HG02623 (cell line): ENCODE measurements at regions not wholly inside any gene's neighbourhood (a gene's known extent, or its start where the extent isn't known, plus 50 kb on each side); places are given as distances from the start of the nearest gene placed in this dataset.
"Not testable (repeated sequence)": the region's sequence is repeated elsewhere in the genome, so short reads cannot be mapped to it uniquely, and the experiment has no call there.

Experiments
- ATAC-seq: cut with Tn5 transposase; IDR thresholded peaks from one replicate; pipeline ENCODE4 v1.9.1; 2021; ENCODE audit warnings: moderate library complexity; ENCODE audit not compliant: unreplicated experiment

DNA sequence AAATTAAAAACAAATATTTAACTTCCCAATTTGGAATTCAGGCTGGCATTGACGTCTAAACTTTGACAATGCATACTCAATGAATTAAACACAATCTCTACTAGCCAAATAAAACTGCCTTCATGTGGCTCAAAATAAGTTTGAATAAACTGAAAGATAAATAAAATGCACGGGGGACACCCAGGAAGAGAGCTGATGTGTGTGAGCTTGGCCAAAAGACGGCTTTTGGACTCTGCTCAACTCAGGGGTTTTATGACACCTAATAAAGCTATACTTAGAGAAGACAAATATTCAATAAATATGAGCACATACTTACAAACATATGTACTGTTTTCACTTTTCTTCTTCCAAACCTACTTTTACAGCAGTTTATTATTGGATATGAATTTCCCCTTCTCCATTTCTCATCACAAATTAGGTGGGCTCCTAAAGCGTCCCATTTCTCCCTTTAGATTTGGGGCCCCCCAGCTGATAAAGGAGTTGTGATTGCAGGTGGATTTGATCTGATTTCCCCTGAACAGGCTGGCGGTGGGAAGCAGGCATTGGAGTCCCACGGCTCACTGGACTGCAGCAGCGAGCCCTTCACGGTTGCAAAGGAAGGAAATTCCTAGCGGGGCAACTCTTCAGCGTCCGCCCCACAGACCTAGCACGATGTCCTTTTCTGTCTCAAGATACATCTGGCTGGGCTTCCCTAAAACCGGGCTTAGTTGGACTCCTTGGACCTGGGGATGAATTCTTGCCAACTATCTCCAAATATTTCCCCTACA, 79.6 kb downstream of the INSIG1 start:
- ATAC-seq = no peak

DNA sequence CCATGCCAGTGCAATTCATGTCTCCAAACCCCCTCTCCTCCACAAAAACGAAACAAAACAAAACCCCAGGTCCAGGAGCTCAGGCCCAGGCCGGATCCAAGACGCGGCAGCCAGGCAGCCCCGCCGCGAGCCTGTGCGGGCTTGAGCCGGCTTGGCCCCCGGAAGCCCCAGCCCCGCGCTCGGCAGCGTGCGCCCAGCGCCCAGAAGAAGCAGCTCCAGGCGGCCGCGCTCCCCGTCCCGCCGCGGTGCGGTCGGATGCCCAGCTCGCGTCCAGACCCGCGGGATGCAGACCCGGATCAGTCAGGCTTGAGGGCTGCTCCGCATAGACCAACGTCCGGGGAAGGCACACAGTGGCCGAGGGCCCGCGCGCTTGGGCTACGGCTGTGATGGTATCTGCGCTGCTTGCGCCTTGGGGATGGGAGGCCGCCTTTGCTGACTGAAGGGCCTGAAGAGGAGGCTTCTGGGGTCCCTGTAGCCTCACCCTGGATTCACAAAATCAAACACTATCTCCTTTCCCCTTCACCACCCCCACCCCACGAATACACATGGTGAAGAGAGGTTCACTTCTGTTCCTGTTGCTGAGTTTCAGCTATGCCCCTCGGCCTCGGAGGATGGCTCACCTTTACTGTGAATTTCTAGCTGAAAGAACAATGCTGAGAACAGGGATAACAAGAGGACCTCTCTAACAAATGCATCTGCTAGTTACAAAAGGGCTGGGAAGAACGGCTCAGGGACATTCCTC, 79.9 kb upstream of the EN2 start:
- ATAC-seq = no peak

DNA sequence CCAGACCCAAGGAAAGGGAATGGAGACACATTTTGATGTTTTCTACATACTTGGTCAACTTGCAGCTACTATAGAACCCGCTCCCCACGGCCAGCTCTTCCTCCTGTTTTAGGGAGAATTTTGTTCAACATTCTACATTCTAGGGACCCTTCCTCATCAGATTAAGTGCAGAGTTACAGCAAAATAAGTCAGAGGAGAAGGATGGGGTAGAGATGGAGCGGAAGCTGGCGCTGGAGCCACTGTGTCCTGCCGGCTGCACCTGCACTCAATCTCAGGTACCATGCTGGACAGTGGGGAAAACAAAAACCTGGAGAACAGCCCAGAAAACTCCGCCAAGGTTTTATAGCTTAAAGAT, 79.4 kb upstream of the EN2 start:
- no peak for ATAC-seq

DNA sequence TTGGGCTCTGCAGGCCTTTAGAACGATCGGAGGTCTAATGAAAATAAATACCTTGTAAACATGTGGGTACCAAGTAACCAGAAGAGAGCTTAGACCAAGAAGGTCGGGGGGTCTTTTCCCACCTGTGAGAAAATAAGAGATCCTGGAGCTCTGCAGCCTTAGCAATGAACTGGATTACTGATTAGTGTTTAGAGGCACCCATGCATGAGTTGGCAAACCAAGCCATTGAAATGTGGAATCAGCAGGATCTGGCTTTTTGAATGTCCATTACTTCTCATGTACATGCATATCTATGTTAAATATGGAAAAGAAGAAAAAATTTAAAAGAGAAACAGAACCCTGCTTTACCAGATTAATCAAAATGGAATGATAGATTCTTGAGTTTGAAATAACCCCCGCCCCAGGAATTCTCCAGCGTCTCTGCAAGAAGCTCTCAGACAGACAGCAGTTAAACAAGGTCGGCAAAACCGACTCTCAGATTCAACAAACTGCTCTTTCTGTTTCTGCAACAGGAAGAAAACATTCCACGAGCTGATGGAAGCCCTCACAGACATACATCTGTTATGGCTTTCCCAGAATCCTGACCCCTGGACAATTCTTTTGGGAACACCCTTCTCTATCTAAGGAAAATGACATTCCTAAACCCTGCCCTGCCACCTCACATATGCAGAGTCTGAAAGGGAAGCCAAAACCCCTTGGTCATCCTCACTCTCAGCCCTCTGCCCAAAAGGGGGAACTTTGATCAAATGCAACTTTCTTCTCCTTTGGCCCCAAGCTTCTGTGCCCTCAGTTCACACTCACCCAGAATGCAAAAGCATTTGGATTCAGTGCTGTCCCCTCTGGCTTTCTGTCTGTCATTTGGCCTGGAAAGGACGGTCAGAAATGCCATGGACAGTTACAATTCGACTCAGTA, 78.7 kb upstream of the EN2 start:
- ATAC-seq = no peak

DNA sequence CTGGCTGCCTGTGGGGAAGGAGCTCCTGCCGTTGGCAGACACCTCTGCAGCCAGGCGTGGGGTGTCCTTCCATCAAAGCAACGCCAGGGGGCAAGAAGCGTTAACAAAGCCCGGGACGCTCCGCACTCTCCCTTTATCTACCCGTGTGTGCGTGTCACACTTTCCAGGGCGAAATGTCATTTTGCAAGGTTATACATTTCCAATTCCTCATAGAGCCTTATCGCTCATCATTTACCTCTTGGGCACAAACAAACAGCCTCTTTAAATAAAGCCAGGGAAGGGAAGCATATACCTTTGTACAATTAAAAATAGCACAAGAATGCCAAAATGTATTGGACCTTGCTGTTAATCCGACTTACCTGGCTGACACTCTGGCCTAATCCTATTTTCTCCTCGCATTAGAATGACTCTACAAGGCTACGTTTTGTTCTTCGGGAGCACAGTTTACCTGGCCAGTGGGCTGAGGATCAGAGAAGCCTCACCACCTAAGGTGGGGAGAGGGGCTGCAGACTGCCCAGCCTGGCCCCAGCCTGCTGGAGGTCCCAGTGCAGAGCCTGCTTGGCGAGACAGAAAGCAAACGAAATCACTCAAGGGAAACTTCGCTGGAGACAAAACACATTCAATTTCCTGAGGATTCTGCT, 77.6 kb upstream of the EN2 start:
- ATAC-seq = peak; percentile 76

DNA sequence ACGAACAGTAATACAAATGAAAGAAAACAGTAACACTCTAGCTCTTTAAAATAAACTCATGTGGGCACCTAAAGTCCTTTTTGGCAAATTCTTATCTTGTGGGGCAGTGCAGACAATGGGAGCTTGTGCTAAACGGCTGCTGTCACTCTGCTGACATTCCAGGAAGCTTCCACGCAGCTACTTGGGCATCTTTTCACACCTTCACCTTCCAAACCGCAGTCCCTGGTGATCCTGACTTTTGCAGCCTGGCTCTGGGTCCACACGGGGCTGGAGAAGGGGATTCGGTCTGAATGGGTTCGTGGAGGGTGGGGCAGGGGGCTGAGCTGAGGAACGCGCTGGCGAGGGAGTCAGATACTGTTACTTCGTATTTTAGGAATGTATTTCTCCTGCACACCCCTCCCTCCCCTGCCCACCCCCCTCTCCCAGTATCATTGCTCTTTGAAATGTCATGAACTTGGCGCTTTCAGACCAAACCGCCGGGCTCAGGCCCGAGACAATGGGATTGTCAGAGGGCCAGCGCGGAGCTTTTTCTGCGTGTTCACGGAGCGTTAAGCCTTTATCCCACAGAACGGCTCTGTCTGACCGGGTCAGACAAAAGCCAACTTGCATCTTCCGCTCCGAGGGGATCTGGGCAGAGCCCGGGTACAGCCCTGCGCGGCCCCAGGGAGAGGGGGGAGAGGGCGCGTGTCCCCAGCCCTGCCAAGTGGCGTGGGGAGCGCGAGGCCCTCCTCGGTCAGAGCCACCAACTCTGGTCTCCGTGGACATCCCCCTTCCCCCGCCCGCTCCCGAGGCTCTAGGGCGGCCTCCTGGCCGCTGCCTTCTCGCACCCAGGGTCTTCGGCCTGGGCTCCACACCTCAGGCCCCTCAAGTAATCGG, 76.7 kb upstream of the EN2 start:
- ATAC-seq = no peak

DNA sequence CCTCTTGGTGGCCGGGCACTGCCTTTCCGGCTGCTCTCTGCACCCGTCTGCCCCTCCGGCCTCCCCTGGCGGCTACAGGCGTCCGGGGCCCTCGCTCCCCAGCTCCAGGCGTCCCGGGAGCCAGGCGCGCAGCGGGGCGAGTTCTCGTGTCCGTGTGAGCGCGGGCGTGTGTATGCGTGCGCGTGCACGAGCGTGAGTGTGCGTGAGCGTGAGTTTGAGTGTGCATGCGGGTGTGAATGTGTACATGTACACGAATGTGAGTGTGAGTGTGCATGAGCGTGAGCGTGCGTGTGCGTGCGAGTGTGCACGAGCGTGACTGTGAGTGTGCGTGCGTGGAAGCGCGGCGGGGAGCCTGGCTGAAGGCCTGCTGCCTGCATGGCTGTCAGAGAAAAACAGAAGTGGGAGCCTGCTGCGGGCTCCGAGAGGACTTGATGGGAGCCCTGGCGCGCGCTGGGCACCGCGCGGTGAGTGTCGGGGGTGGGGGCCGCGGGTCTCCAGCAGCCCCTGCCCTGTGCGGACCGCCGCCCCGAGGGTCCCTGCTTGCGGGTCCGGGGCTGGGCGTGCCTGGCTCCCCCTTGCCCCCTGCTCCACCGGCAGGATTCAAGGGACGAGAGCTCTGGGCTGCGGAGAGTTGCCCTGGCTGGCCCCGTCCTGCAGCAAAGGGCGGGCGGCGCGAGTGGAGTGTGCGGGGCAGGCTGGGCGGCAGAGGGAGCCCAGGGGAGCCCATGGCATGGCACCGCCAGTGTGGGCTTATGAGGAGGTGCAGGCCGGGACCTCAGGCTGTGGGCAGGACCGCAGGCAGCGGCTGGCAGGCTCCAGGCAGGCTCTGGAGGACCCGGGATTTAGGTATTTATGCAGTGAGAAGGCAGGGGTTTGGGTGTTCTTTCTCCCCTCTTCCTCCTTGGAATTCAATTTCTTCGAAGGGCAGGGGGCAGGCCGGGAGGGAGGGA, 75.8 kb upstream of the EN2 start:
- ATAC-seq = no peak

DNA sequence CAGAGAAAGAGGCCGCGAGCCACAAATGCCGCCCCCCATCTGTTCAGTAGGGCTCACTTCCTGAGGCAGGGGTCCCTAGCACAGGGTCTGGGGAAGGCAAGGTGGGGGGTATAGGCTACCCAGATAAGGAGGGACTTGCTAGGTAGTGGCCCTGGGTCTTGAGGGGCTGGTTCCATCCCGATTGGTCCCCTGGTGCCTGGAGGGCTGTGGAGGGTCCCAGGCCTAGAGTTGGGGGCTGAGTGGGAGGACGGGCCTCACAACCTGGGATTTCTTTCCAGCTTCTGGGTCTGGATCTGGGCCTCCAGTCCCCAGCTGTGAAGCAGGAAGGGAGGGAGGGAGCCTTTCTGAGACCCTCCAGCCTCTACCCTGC, 75.1 kb upstream of the EN2 start:
- no peak for ATAC-seq

DNA sequence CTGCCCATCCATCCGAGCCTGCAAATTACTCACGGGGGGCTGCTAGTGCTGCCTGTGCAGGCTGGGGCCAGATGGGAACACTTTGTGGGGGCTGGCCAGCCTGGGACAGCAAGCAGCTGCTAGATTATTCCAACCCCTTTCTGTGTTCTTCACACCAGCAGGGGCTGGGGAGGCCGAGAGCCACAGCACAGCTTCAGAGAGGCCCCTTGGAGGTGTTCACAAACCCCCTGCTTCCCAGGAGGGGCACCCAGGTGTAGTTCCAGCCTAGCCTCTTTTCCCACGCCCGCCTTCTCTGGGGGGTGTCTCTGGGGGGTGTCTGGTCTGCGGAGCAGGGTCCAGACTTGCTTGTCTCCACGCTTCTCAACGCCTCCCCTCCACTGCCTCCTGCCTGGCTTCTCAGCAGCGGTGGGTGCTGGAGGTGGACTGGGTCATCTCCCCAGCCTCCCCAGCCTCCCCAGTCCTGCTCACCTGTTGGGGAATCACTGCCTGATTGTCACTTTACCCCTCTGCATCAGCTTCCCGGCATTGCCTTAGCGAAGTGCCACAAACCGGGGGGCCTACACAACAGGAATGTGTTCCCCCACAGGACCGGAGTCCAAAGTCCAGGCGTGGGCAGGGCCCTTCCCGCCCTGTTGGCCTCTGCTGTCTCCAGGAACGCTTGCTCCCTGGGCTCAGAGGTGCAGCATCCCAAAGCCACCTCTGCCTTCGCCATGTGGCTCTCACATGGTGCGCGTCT, 74.0 kb upstream of the EN2 start:
- ATAC-seq = no peak

DNA sequence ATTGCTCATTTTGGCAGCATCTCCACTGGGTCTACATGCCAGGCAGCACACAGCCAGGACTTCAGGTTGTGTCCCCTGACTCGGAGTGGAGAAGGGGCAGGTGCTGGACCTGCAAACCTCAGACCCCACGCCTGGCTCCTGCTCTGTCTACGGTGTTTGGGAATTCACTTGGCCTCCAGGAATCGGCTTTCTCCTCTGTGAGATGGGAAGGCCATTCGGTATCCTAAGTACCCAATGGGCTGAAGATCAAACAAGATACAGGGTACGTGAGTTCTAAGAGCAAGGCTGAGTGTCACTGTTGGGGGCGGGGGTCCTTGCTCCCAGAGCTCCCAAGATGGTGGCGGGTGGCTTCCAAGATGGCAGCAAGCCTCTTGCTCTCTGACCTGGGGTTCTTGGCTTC, 73.2 kb upstream of the EN2 start:
- ATAC-seq = no peak

DNA sequence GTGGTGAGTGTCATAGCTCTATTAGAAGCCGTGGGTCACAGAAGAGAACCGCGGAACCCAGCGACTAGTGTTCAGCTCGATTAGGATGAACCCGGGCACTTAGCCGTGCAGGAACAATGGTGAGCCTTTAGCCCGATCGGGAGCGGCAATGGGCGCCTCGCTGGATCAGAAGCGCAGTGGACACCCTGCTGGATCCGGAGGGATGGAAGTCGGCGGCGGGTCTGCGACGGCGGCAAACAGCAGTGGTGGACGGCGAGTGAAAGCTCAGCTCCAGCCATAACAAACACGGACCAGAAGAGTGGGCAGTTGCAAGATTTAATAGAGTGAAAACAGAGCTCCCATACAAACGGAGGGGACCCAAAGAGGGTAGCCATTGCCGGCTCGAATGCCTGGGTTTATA, 72.7 kb upstream of the EN2 start:
- ATAC-seq = not testable (repeated sequence)

DNA sequence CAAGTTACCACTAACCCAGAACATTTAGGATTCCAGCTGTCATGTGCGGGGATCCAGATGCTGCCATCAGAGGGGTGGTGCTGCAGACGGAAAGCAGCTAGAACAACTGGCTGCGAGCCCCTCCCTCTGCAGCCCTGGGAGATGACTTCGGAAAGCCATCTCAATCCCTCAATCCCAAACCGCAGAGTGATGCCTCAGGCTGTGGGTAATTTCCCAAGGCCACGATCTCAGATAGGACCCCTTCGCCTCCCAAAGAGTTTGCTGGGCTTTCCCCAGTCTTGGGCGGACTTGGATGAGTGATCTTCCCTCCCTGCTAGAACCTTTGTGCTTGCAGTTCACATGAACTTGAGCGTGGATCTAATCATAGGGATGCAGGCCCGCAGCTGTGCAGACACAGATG, 71.3 kb upstream of the EN2 start:
- ATAC-seq = no peak

DNA sequence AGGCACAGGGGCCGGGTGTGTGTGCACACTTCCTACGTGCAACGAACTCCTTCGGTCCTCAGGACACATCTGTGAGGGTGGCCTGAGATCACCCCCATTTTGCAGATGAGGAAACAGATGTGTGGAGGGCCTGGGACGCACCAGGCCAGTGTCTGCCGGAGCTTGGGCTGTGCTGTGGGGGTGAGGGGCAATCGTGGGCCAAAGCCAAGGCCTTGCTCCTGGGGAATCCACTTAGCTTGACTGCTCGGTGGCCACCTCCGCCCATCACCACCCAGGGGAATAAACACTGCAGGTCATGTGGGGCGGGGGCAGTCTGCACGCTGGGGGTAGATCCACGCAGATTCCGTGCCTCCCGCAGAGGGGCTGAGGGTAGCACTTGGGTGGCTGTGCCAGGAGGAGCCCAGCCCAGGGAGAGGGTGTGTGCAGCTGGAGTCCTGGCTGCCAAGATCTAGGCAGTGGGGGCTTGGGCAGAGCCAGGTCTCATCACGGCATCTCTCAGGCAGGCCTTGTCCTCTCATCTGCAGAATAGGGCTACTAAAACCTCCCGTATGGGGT, 70.8 kb upstream of the EN2 start:
- ATAC-seq = no peak

DNA sequence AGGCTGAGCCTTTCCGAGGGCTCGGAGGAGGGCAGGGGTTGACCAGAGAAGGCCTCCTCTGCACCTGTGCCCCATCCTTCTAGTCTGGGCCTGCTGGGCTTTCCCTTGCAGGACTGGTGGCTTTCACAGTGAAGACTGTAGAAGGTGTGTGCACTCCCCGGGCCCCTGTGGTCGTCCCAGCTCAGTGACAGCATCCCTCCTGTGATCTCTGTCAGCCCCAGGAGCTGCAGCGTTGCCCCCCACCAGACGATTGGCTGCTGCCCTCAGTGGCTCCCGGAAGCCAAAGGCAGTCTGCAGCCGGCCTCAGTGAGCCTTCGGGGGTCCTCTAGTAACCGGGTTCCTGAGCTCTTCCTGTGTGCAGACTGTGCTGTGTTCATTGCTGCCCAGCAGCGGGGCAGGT, 69.4 kb upstream of the EN2 start:
- ATAC-seq = no peak

DNA sequence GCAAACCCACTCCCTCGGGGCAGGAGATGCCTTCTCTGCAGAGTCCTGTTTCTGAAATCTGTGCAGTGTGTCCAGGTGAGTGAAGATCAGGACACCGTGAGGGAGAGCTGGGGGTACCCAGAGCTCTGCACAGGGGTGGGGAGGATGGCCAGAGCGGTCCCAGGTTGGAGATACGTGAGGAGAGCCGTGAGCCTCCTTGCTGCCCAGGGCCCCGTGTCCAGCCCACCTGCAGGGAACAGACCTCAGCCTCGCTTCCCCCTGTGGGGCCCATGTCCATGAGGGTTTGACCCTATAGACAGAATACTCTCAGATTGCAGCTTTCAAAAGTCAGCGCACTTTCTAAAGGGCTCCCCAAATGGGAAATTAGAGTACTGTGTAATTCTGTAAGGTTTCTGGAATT, 66.5 kb upstream of the EN2 start:
- ATAC-seq = no peak

DNA sequence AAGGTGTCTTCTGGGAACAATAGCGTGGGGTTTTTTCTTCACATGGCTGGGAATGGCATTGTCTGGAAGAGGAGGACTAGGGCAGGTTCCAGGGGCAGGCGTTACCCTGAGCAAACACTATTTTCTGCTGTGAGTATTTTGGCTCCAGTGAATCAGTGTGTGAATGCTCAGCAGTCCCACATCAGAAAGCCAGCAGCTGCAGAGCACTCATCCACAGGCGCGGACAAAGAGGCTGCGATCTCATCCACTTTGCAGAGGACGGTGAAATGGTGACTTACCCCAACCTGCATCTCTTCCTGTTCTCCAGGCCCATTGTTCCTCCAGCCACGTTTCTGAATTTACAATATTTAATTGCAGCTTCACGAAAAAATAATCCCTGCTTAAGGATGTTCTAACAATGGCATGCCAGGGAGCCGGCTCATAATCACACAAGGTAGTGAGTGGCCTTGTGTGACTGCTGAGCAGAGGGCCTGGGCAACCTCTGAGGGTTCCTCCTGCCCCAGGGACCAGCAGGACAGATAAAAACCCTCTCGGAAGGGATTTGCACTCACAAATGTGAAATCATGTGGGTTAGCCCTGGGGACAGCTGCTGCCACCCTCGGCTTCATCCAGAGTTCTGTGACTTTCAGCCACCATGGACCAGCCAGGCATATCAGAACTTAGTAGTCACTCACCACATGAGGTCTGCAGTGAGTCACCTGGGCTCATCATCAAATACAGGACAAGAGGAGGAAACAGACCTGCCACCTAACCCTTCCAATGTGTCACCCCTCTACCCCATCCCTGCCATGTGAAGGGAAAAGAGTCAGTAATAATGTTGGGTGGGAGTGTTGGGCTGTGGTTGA, 65.0 kb upstream of the EN2 start:
- no peak for ATAC-seq

DNA sequence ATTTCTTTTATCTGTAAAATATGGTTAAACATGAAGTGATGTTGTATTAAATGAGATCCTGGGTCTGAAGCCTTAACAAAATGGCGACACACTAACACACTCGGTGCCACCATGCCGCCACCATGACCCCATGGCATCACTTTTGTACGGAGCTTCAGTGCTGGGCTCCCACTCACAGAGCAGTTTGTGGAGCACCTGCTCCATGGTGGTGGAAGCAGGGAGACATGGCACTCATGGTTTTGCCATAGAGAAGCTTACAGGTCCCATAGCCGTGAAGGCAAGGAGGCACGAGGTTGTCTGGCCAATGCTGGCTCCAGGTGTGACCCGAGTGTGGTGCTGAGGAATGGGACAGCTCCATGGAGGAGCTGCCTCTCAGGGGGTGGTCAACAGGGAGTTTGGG, 63.5 kb upstream of the EN2 start:
- no peak for ATAC-seq
